ENCODE measurements at regions not wholly inside any gene's neighbourhood (a gene's known extent, or its start where the extent isn't known, plus 50 kb on each side); places are given as distances from the start of the nearest gene placed in this dataset.
"Not testable (repeated sequence)": the region's sequence is repeated elsewhere in the genome, so short reads cannot be mapped to it uniquely, and the experiment has no call there.

- not testable (repeated sequence) for DNase-seq
Observed at GRCh38 chr20:29566901-29567635, 1690.4 kb upstream of the DEFB115 start.

GRCh38 chr20:29567671-29568070 lies 1689.8 kb upstream of the DEFB115 start:
- DNase-seq, result not testable (repeated sequence)

GRCh38 chr20:29570126-29570525 lies 1687.3 kb upstream of the DEFB115 start:
- not testable (repeated sequence) for DNase-seq

GRCh38 chr20:29589530-29589929 lies 1667.9 kb upstream of the DEFB115 start:
- not testable (repeated sequence) for DNase-seq

GRCh38 chr20:29604163-29604562 lies 1653.3 kb upstream of the DEFB115 start:
- DNase-seq, result not testable (repeated sequence)

GRCh38 chr20:29606171-29606570 lies 1651.3 kb upstream of the DEFB115 start:
- DNase-seq, result not testable (repeated sequence)

- DNase-seq, result not testable (repeated sequence)
Observed at GRCh38 chr20:29629395-29629794, 1628.1 kb upstream of the DEFB115 start.
